GM19438 (cell line): ENCODE measurements at regions not wholly inside any gene's neighbourhood (a gene's known extent, or its start where the extent isn't known, plus 50 kb on each side); places are given as distances from the start of the nearest gene placed in this dataset.

ENCODE experiments used
- ATAC-seq: cut with Tn5 transposase; IDR thresholded peaks from one replicate; pipeline ENCODE4 v1.9.1; 2021; ENCODE audit warnings: low read depth; ENCODE audit not compliant: unreplicated experiment

GRCh38 chr10:118537623-118538022 is 57.8 kb downstream of the PRLHR start:
- no peak for ATAC-seq

- no peak for ATAC-seq
These were observed 61.3 kb downstream of the PRLHR start for GRCh38 chr10:118534136-118534535.

GRCh38 chr10:118531105-118531852 is 64.2 kb downstream of the PRLHR start:
- no peak for ATAC-seq

- ATAC-seq: no peak
These were observed 67.0 kb downstream of the PRLHR start for GRCh38 chr10:118528426-118528825.

- ATAC-seq: no peak
These were observed 71.7 kb downstream of the PRLHR start for GRCh38 chr10:118523775-118524174.

- ATAC-seq: no peak
These were observed 72.5 kb downstream of the PRLHR start for GRCh38 chr10:118522791-118523498.

GRCh38 chr10:118521415-118522117 is 73.9 kb downstream of the PRLHR start:
- ATAC-seq: no peak

GRCh38 chr10:118520116-118520742 is 75.2 kb downstream of the PRLHR start:
- ATAC-seq: no peak

- ATAC-seq: no peak
These were observed 77.4 kb downstream of the PRLHR start for GRCh38 chr10:118518095-118518494.

GRCh38 chr10:118516716-118517115 is 78.7 kb downstream of the PRLHR start:
- ATAC-seq: no peak

- no peak for ATAC-seq
These were observed 82.3 kb downstream of the PRLHR start for GRCh38 chr10:118513174-118513573.

GRCh38 chr10:118511711-118512110 is 83.7 kb downstream of the PRLHR start:
- ATAC-seq: no peak

- no peak for ATAC-seq
These were observed 86.6 kb downstream of the PRLHR start for GRCh38 chr10:118508863-118509262.

- ATAC-seq: no peak
These were observed 87.1 kb downstream of the PRLHR start for GRCh38 chr10:118508355-118508754.

- no peak for ATAC-seq
These were observed 88.5 kb downstream of the PRLHR start for GRCh38 chr10:118506671-118507590.

- ATAC-seq: no peak
These were observed 90.1 kb downstream of the PRLHR start for GRCh38 chr10:118505363-118505762.

GRCh38 chr10:118504467-118505205 is 90.8 kb downstream of the PRLHR start:
- ATAC-seq: no peak

GRCh38 chr10:118504044-118504443 is 91.4 kb downstream of the PRLHR start:
- no peak for ATAC-seq

GRCh38 chr10:118503192-118503591 is 92.3 kb downstream of the PRLHR start:
- no peak for ATAC-seq
